ENCODE measurements at regions not wholly inside any gene's neighbourhood (a gene's known extent, or its start where the extent isn't known, plus 50 kb on each side); places are given as distances from the start of the nearest gene placed in this dataset.

GRCh38 chr22:35197886-35198285 is 59.4 kb upstream of the HMGXB4 start (continued):
- TF ChIP-seq IRF5 (IDR thresholded peaks at IDR 0.05; ENCODE audit: borderline replicate concordance) (no peak), BACH1 (IDR thresholded peaks at IDR 0.05; ENCODE audit: borderline replicate concordance) (no peak), STAT3 (IDR thresholded peaks at IDR 0.05; ENCODE audit: low read depth, low read length) (no peak), POLR2AphosphoS5 (IDR thresholded peaks at IDR 0.05; ENCODE audit: low read length) (no peak), PRDM15 (CRISPR knock-in tag; IDR thresholded peaks at IDR 0.05) (no peak), IKZF1 (conservative IDR thresholded peaks at IDR 0.05) (no peak), NR2C2 (IDR thresholded peaks at IDR 0.05; ENCODE audit: borderline replicate concordance, control insufficient read depth, insufficient read length, low read depth) (no peak)

GRCh38 chr22:35198738-35199137 is 58.6 kb upstream of the HMGXB4 start:
- intact Hi-C loops (cut with micrococcal nuclease; ENCODE audit: unreplicated experiment) = no loop called here
- no peaks in the 10 kb centered on the region for H4K20me1 ChIP-seq (ENCODE audit: control insufficient read depth, insufficient read depth)
- DNase-seq (ENCODE audit: low read depth, low spot score) (no peak), FAIRE-seq (no peak), ATAC-seq (peak; percentile 73)
- ChIA-PET POLR2A (no interaction called here), RAD21 (ENCODE audit: unreplicated experiment) (interaction anchor here (1.0 to 1.3 kb wide), 2 partner anchors 31 to 172 kb away, joined by 3 read pairs; no protein-coding TSS in a partner anchor), SMC1A (ENCODE audit: uncharacterized antibody, unreplicated experiment) (interaction anchor here (0.9 to 3.5 kb wide), 4 partner anchors 8 to 33 kb away, joined by 3 to 18 read pairs (median 5); no protein-coding TSS in a partner anchor), CTCF (interaction anchor here (0.6 to 4.8 kb wide), 4 partner anchors 32 to 1696 kb away, joined by 3 to 33 read pairs (median 4); no protein-coding TSS in a partner anchor)
- H3K4me2 ChIP-seq (ENCODE audit: control insufficient read depth, insufficient read depth) = peak overlapping the region; percentile 43; the same call in 1 of the 2 replicates
- H3K36me3 ChIP-seq (ENCODE audit: control insufficient read depth in 2 of 2, insufficient read depth in 2 of 2, low read length in 1 of 2) = no peaks in the 10 kb centered on the region; a peak in 1 of 4 replicates
- no peaks in the 10 kb centered on the region for H3K27me3 ChIP-seq (replicated peaks in 1 of 2; ENCODE audit: control insufficient read depth in 2 of 2, insufficient read depth in 2 of 2, low read length in 1 of 2)
- in situ Hi-C loops (cut with MboI) = no loop called here
- H3K4me3 ChIP-seq = no peak overlapping the region
- H3K27ac ChIP-seq (ENCODE audit: control insufficient read depth, insufficient read depth) = peak overlapping the region; percentile 18; the same call in 1 of the 2 replicates
- no TSS peak for BruUV-seq (replicated peaks)
- no peaks in the 10 kb centered on the region for H3K79me2 ChIP-seq (ENCODE audit: control insufficient read depth, insufficient read depth, low read length)
- no peak overlapping the region for H3K9ac ChIP-seq (ENCODE audit: control insufficient read depth, insufficient read depth, low read length)
- no peaks in the 10 kb centered on the region for H3K9me3 ChIP-seq (replicated peaks; ENCODE audit: control insufficient read depth, insufficient read depth, low read length)
- no peak overlapping the region for H2AFZ ChIP-seq (ENCODE audit: control insufficient read depth, low read depth, low read length)
- H3K4me1 ChIP-seq (ENCODE audit: control insufficient read depth, insufficient read depth, low read length) = peaks cover 8% of the 10 kb centered on the region; the same call in 1 of the 2 replicates
- 20% methylated on average over 4 of the region's 4 CpGs for WGBS (ENCODE audit: insufficient coverage, insufficient replicate concordance, low lambda C conversion rate, missing lambda C conversion rate)
- peak; percentile 23; the same call in 1 of the 2 replicates for TF ChIP-seq SPI1 (IDR thresholded peaks at IDR 0.05; ENCODE audit: borderline replicate concordance, insufficient read depth, low read depth, low read length)
- TF ChIP-seq GATAD2B (conservative IDR thresholded peaks at IDR 0.05; ENCODE audit: low read depth) = no peak
